ENCODE measurements at regions not wholly inside any gene's neighbourhood (a gene's known extent, or its start where the extent isn't known, plus 50 kb on each side); places are given as distances from the start of the nearest gene placed in this dataset.

- TF ChIP-seq EZH2 (IDR thresholded peaks at IDR 0.05; ENCODE audit: insufficient read depth, poor library complexity, severe bottlenecking), result no peak
- no peak for TF ChIP-seq EZH2phosphoT487 (IDR thresholded peaks at IDR 0.05; ENCODE audit: insufficient read depth, low read depth)
Measured at GRCh38 chr9:99743455-99743854, 78.2 kb upstream of the NR4A3 start.
